Astrocyte of the cerebellum (primary cell): ENCODE measurements at regions not wholly inside any gene's neighbourhood (a gene's known extent, or its start where the extent isn't known, plus 50 kb on each side); places are given as distances from the start of the nearest gene placed in this dataset.

Experiments
- DNase-seq: peaks from one replicate; pipeline ENCODE4 v3.0.0-alpha.2; 2011; ENCODE audit warnings: low read depth
- H3K4me3 ChIP-seq: 2 replicates; pipeline ENCODE4 v1.5.1; 2011; ENCODE audit warnings: mild to moderate bottlenecking, low read depth, low read length, moderate library complexity
- in situ Hi-C: cut with HindIII; loops from 2 replicates; pipeline ENCODE4 v1.10.0; 2017; ENCODE audit warnings: low sequenced_read_pairs
- TF ChIP-seq, protein P1 (sequence below): IDR thresholded peaks from 2 replicates; pipeline ENCODE4 v1.5.1; 2012; ENCODE audit warnings: low read length, low read depth, moderate library complexity, mild to moderate bottlenecking; ENCODE audit errors: missing control alignments

DNA sequence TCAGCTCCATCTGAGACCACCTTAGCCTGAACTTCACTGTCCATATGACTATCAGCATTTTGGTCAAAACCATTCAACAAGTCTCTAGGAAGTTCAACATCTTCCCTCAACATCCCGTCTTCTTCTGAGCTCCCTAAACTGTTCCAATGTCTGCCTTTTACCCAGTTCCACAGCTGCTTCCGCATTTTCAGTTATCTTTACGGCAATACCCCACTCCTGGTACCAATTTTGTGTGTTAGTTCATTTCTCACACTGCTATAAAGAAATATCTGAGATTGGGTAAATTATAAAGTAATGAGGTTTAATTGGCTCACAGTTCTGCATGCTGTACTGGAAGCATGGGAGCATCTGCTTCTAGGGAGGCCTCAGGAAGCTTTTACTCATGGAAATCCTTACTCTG, 771.2 kb downstream of the SLITRK6 start:
- no peak overlapping the region for H3K4me3 ChIP-seq
- TF ChIP-seq, protein P1, sequence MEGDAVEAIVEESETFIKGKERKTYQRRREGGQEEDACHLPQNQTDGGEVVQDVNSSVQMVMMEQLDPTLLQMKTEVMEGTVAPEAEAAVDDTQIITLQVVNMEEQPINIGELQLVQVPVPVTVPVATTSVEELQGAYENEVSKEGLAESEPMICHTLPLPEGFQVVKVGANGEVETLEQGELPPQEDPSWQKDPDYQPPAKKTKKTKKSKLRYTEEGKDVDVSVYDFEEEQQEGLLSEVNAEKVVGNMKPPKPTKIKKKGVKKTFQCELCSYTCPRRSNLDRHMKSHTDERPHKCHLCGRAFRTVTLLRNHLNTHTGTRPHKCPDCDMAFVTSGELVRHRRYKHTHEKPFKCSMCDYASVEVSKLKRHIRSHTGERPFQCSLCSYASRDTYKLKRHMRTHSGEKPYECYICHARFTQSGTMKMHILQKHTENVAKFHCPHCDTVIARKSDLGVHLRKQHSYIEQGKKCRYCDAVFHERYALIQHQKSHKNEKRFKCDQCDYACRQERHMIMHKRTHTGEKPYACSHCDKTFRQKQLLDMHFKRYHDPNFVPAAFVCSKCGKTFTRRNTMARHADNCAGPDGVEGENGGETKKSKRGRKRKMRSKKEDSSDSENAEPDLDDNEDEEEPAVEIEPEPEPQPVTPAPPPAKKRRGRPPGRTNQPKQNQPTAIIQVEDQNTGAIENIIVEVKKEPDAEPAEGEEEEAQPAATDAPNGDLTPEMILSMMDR = no peak
- no peak for DNase-seq
- in situ Hi-C loops = no loop called here

DNA sequence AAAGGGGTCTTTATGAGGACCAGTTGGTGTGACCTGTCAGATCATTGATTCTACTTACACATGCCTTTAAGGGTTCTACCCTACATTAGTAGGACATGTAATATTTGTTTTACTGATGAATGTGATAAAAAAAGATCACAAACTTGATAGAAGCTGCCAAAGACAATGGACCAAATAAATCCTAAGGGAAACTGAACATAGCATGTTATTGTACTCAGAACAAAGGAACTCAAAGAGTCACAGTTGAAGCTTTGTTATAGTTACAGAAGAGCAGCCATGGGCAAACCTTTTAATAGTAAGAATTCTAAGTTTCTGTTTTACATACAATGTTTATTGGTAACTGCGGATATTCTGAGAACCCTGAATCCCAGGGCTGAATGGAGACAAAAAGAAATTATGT, 780.1 kb downstream of the SLITRK6 start:
- in situ Hi-C loops = no loop called here
- DNase-seq = no peak
- TF ChIP-seq, protein P1 = no peak
- H3K4me3 ChIP-seq = no peak overlapping the region

DNA sequence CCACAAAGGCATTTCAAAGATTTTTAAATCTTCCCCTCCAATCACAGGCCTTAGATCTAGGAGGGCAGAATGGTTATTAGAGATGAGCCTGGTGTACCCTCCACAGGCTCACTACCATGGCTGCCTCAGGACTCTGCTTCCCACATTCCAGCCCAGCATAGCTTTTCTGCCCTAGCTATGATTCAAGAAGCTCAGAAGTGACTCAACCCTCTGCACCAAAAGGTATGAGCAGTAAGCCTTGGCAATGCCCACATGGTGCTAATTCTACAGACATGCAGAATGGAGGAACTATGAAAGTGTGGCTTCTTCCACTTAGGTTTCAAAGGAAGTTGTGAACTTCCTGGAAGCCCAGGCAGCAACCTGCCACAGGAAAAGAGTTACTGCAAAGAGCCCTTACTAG, 786.2 kb downstream of the SLITRK6 start:
- no peak for DNase-seq
- in situ Hi-C loops = no loop called here
- no peak overlapping the region for H3K4me3 ChIP-seq
- TF ChIP-seq, protein P1 = no peak

DNA sequence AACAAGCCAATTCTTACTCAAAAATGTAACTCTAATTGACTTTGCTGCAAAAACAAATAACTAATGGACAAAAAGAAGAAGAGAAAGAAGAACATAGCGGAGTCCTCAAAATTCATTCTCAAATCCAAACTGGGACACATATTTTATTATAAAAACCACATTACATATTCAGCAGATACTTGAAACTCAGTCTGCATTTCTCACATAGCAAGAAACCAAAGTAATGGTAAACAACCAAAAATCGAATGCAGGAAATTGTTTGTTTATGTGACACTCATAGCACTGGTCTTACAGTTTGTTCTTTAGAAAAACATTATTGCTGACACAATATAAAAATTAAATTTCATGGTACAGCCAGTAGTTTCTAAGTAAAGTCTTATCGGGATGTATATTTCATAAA, 789.8 kb downstream of the SLITRK6 start:
- in situ Hi-C loops = no loop called here
- no peak for DNase-seq
- no peak overlapping the region for H3K4me3 ChIP-seq
- TF ChIP-seq, protein P1 = no peak

DNA sequence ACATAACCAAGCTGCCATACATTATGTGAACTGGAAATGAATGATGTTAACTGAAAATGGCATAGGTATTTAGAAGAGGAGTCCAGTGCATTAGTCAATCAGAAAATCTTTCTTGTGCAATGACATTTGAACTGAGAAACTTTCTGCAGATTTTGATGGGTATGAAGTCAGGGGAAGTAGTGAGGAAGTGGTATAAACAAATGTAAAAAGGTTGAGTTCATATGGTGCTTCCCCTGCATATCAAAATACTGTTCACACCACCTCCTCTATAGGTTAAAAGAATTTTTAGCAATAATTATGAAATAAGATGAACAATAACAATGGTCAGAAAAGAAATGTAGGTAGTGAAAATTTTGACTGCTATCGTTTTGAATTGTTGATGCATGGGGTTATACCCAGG, 800.0 kb downstream of the SLITRK6 start:
- TF ChIP-seq, protein P1 = no peak
- no peak for DNase-seq
- in situ Hi-C loops = no loop called here
- no peak overlapping the region for H3K4me3 ChIP-seq

DNA sequence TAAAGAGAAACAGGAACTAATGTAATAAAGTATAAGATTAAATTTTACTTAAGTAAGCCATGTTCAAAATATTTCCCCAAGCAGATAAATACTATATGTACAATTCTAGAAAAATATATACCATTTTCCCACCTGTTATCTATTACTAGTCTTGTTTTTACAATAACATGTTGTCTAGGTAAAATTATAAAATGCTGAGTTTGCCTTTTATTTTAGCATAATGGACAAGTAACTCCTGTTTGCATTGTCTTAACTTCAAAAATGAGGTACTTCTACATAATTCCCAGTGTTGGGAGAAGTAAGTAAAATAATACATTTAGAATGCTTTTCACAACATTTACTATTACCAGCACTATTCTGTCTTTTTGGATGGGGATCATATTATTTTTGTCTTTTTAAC, 800.5 kb downstream of the SLITRK6 start:
- H3K4me3 ChIP-seq = no peak overlapping the region
- in situ Hi-C loops = no loop called here
- TF ChIP-seq, protein P1 = no peak
- no peak for DNase-seq

DNA sequence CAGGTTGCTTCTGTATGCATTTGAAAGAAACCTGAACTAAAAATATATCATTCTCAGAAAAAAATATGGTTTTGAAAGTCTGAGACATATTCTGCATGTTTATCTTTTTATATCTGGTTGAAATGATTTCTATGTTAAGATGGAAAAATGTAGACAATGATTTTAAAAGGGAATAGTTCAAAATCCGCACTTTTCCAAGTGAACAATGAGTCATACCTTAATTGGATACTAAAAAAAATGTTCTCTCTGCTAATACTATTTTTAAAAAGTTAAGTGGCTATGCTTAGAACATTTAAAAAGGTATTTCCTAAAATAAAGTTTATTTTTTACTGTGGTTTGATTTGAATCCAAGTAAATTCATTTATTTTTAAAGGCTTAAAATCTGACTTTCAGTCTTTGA, 801.4 kb downstream of the SLITRK6 start:
- no peak overlapping the region for H3K4me3 ChIP-seq
- no peak for DNase-seq
- in situ Hi-C loops = no loop called here
- TF ChIP-seq, protein P1 = no peak
